ENCODE measurements at regions not wholly inside any gene's neighbourhood (a gene's known extent, or its start where the extent isn't known, plus 50 kb on each side); places are given as distances from the start of the nearest gene placed in this dataset.

DNA sequence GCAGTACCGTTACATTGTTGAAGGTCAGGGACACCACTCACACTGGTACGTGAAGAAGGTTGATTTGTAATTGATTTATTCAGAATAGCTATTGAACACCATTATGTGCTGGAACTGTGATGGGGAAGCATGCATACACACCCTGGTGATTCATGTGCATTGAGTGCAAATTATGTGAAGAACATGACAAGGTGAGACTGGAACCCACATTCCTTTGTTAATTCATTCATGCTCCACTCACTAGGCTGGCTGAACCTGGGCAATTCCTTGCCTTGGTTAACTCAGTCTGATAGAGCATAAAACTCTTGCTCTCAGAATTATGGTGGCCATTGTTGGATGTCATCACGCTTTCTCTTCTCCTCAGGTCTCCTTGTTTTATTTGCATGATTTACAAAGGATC is 67.3 kb upstream of the TPK1 start (continued):
- TF ChIP-seq PAX5 (IDR thresholded peaks at IDR 0.05; ENCODE audit: borderline replicate concordance, low read depth, low read length), result no peak
- TF ChIP-seq, protein P1, sequence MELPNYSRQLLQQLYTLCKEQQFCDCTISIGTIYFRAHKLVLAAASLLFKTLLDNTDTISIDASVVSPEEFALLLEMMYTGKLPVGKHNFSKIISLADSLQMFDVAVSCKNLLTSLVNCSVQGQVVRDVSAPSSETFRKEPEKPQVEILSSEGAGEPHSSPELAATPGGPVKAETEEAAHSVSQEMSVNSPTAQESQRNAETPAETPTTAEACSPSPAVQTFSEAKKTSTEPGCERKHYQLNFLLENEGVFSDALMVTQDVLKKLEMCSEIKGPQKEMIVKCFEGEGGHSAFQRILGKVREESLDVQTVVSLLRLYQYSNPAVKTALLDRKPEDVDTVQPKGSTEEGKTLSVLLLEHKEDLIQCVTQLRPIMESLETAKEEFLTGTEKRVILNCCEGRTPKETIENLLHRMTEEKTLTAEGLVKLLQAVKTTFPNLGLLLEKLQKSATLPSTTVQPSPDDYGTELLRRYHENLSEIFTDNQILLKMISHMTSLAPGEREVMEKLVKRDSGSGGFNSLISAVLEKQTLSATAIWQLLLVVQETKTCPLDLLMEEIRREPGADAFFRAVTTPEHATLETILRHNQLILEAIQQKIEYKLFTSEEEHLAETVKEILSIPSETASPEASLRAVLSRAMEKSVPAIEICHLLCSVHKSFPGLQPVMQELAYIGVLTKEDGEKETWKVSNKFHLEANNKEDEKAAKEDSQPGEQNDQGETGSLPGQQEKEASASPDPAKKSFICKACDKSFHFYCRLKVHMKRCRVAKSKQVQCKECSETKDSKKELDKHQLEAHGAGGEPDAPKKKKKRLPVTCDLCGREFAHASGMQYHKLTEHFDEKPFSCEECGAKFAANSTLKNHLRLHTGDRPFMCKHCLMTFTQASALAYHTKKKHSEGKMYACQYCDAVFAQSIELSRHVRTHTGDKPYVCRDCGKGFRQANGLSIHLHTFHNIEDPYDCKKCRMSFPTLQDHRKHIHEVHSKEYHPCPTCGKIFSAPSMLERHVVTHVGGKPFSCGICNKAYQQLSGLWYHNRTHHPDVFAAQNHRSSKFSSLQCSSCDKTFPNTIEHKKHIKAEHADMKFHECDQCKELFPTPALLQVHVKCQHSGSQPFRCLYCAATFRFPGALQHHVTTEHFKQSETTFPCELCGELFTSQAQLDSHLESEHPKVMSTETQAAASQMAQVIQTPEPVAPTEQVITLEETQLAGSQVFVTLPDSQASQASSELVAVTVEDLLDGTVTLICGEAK (IDR thresholded peaks at IDR 0.05; ENCODE audit: borderline replicate concordance), result no peak

DNA sequence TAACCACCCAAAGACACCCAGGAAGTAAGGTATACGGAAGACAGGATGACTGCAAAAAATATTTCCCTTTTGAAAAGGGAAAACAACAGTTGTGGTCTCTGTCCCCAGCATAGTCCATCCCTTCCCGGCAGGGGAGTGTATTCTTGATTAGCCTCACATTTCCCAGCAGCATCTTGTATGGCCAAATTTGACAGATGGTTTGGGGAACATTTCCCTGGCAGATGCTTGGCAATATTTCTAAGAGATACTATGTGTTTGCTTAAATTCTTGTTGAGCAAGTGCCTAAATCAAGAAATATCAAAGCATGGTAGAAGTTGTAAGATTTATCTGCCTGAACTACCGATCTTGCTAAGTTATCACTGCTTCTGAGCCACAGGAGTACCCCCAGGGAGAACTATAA is 56.9 kb upstream of the TPK1 start:
- WGBS (ENCODE audit: insufficient coverage, insufficient replicate concordance, low lambda C conversion rate, missing lambda C conversion rate), result 28% methylated on average over 3 of the region's 3 CpGs
- Histone ChIP-seq H3K9me3 (replicated peaks; ENCODE audit: control insufficient read depth, insufficient read depth, low read length) (no peaks in the 10 kb centered on the region), H3K27me3 (replicated peaks in 1 of 2; ENCODE audit: control insufficient read depth in 2 of 2, insufficient read depth in 2 of 2, low read length in 1 of 2) (no peaks in the 10 kb centered on the region), H3K4me2 (ENCODE audit: control insufficient read depth, insufficient read depth) (no peak overlapping the region), H2AFZ (ENCODE audit: control insufficient read depth, low read depth, low read length) (no peak overlapping the region), H3K27ac (ENCODE audit: control insufficient read depth, insufficient read depth) (no peak overlapping the region), H3K4me3 (no peak overlapping the region), H3K9ac (ENCODE audit: control insufficient read depth, insufficient read depth, low read length) (no peak overlapping the region), H3K4me1 (ENCODE audit: control insufficient read depth, insufficient read depth, low read length) (no peaks in the 10 kb centered on the region), H4K20me1 (ENCODE audit: control insufficient read depth, insufficient read depth) (no peaks in the 10 kb centered on the region), H3K79me2 (ENCODE audit: control insufficient read depth, insufficient read depth, low read length) (no peaks in the 10 kb centered on the region), H3K36me3 (ENCODE audit: control insufficient read depth in 2 of 2, insufficient read depth in 2 of 2, low read length in 1 of 2) (no peaks in the 10 kb centered on the region)
- TF ChIP-seq MEF2B (IDR thresholded peaks at IDR 0.05; ENCODE audit: partially characterized antibody, poor library complexity, severe bottlenecking) (no peak), NR2F1 (conservative IDR thresholded peaks at IDR 0.05) (no peak), ZZZ3 (IDR thresholded peaks at IDR 0.05; ENCODE audit: control insufficient read depth, insufficient read length, low read depth) (no peak), DPF2 (IDR thresholded peaks at IDR 0.05) (no peak), POLR2AphosphoS5 (IDR thresholded peaks at IDR 0.05; ENCODE audit: low read length) (no peak), MTA3 (IDR thresholded peaks at IDR 0.05; ENCODE audit: borderline replicate concordance, low read length) (no peak)
- ATAC-seq (no peak), DNase-seq (ENCODE audit: low read depth, low spot score) (no peak), FAIRE-seq (no peak)
- in situ Hi-C loops (cut with MboI) (no loop called here), intact Hi-C loops (cut with micrococcal nuclease; ENCODE audit: unreplicated experiment) (no loop called here)
- BruUV-seq (replicated peaks), result no TSS peak
- CTCF ChIA-PET, result no interaction called here
- RAD21 ChIA-PET (ENCODE audit: unreplicated experiment), result interaction anchor here (0.7 kb wide), 1 partner anchor 9 kb away, joined by 3 read pairs; no protein-coding TSS in a partner anchor
- POLR2A ChIA-PET, result no interaction called here
- SMC1A ChIA-PET (ENCODE audit: uncharacterized antibody, unreplicated experiment), result no interaction called here
